ENCODE measurements at regions not wholly inside any gene's neighbourhood (a gene's known extent, or its start where the extent isn't known, plus 50 kb on each side); places are given as distances from the start of the nearest gene placed in this dataset.

- TF ChIP-seq CTCF (conservative IDR thresholded peaks at IDR 0.05; ENCODE audit: low read length) = no peak
- TF ChIP-seq EZH2phosphoT487 (IDR thresholded peaks at IDR 0.05; ENCODE audit: borderline replicate concordance) = no peak
These were observed 90.5 kb upstream of the PITRM1 start for GRCh38 chr10:3263082-3263481.
